Pons (tissue), 1 donor: ENCODE measurements at regions not wholly inside any gene's neighbourhood (a gene's known extent, or its start where the extent isn't known, plus 50 kb on each side); places are given as distances from the start of the nearest gene placed in this dataset.
"Not testable (repeated sequence)": the region's sequence is repeated elsewhere in the genome, so short reads cannot be mapped to it uniquely, and the experiment has no call there.

Source experiments
- DNase-seq: peaks from one replicate; pipeline ENCODE4 v3.0.0-alpha.2; 2016; ENCODE audit warnings: low spot score

- DNase-seq: no peak
Observed at GRCh38 chr21:14754682-14755081, 208.6 kb upstream of the SAMSN1 start.

GRCh38 chr21:14754259-14754604 lies 208.1 kb upstream of the SAMSN1 start:
- no peak for DNase-seq

GRCh38 chr21:14753466-14754258 lies 207.5 kb upstream of the SAMSN1 start:
- DNase-seq: no peak

GRCh38 chr21:14753069-14753465 lies 207.0 kb upstream of the SAMSN1 start:
- no peak for DNase-seq

GRCh38 chr21:14752345-14752909 lies 206.3 kb upstream of the SAMSN1 start:
- no peak for DNase-seq

- no peak for DNase-seq
Observed at GRCh38 chr21:14751602-14752344, 205.7 kb upstream of the SAMSN1 start.

GRCh38 chr21:14751011-14751410 lies 204.9 kb upstream of the SAMSN1 start:
- no peak for DNase-seq

GRCh38 chr21:14750041-14750440 lies 203.9 kb upstream of the SAMSN1 start:
- no peak for DNase-seq

GRCh38 chr21:14748662-14749061 lies 202.5 kb upstream of the SAMSN1 start:
- DNase-seq: no peak

GRCh38 chr21:14744368-14744767 lies 198.3 kb upstream of the SAMSN1 start:
- DNase-seq: no peak

GRCh38 chr21:14742119-14742518 lies 196.0 kb upstream of the SAMSN1 start:
- DNase-seq: no peak

GRCh38 chr21:14741256-14741655 lies 195.1 kb upstream of the SAMSN1 start:
- no peak for DNase-seq

- DNase-seq: no peak
Observed at GRCh38 chr21:14740692-14741091, 194.6 kb upstream of the SAMSN1 start.

GRCh38 chr21:14740116-14740515 lies 194.0 kb upstream of the SAMSN1 start:
- DNase-seq: no peak

- no peak for DNase-seq
Observed at GRCh38 chr21:14739590-14739989, 193.5 kb upstream of the SAMSN1 start.

- not testable (repeated sequence) for DNase-seq
Observed at GRCh38 chr21:14738576-14738975, 192.5 kb upstream of the SAMSN1 start.

GRCh38 chr21:14737922-14738321 lies 191.8 kb upstream of the SAMSN1 start:
- DNase-seq: peak; percentile 66

- no peak for DNase-seq
Observed at GRCh38 chr21:14737284-14737691, 191.2 kb upstream of the SAMSN1 start.

GRCh38 chr21:14736672-14737071 lies 190.6 kb upstream of the SAMSN1 start:
- no peak for DNase-seq

GRCh38 chr21:14736162-14736561 lies 190.0 kb upstream of the SAMSN1 start:
- DNase-seq: peak; percentile 25

- DNase-seq: no peak
Observed at GRCh38 chr21:14734833-14735232, 188.7 kb upstream of the SAMSN1 start.

GRCh38 chr21:14734191-14734590 lies 188.1 kb upstream of the SAMSN1 start:
- no peak for DNase-seq

- DNase-seq: no peak
Observed at GRCh38 chr21:14725219-14725618, 179.1 kb upstream of the SAMSN1 start.
